RWPE2 (cell line): ENCODE measurements at regions not wholly inside any gene's neighbourhood (a gene's known extent, or its start where the extent isn't known, plus 50 kb on each side); places are given as distances from the start of the nearest gene placed in this dataset.

Experiments
- ATAC-seq: fragments of 200-7000 bp; cut with Tn5 transposase; 3 replicates; pipeline ENCODE4 v1.9.1; 2021; ENCODE audit warnings: low read depth
- DNase-seq: peaks from one replicate; pipeline ENCODE4 v3.0.0-alpha.2; 2020; ENCODE audit warnings: low spot score
- H3K27ac ChIP-seq: fragments of 450-650 bp; 2 replicates; pipeline ENCODE4 v1.5.1; 2017; ENCODE audit warnings: mild to moderate bottlenecking; ENCODE audit not compliant: poor library complexity, severe bottlenecking
- H3K27me3 ChIP-seq: fragments of 250-450 bp; sonication (Bioruptor Pico); 2 replicates; pipeline ENCODE4 v1.5.1; 2021; ENCODE audit warnings: mild to moderate bottlenecking, moderate library complexity; ENCODE audit not compliant: insufficient read depth, poor library complexity, severe bottlenecking
- H3K36me3 ChIP-seq: fragments of 250-450 bp; sonication (Bioruptor Pico); 2 replicates; pipeline ENCODE4 v1.5.1; 2020; ENCODE audit warnings: low read depth, mild to moderate bottlenecking, moderate library complexity
- H3K4me1 ChIP-seq: fragments of 250-450 bp; sonication (Bioruptor Pico); 2 replicates; pipeline ENCODE4 v1.5.1; 2021; ENCODE audit warnings: mild to moderate bottlenecking, moderate library complexity; ENCODE audit not compliant: insufficient read depth, poor library complexity, severe bottlenecking
- H3K4me3 ChIP-seq: fragments of 250-450 bp; sonication (Bioruptor Pico); 2 replicates; pipeline ENCODE4 v1.5.1; 2021; ENCODE audit warnings: mild to moderate bottlenecking, moderate library complexity; ENCODE audit not compliant: severe bottlenecking
- H3K9me3 ChIP-seq: fragments of 250-450 bp; sonication (Bioruptor Pico); 2 replicates; pipeline ENCODE4 v1.5.1; 2021; ENCODE audit warnings: mild to moderate bottlenecking, moderate library complexity; ENCODE audit not compliant: severe bottlenecking
- CTCF ChIP-seq: fragments of 450-650 bp; IDR thresholded peaks from one replicate; pipeline ENCODE4 v1.5.1; 2017; ENCODE audit warnings: mild to moderate bottlenecking, moderate library complexity; ENCODE audit not compliant: poor library complexity, severe bottlenecking

GRCh38 chr1:65688848-65689247 is 103.8 kb upstream of the PDE4B start:
- DNase-seq (no peak), ATAC-seq (no peak)
- H3K36me3 ChIP-seq = no peaks in the 10 kb centered on the region
- H3K4me1 ChIP-seq = no peaks in the 10 kb centered on the region
- TF ChIP-seq CTCF = no peak
- no peaks in the 10 kb centered on the region for H3K9me3 ChIP-seq
- no peak overlapping the region for H3K4me3 ChIP-seq
- H3K27ac ChIP-seq = no peak overlapping the region
- H3K27me3 ChIP-seq = no peaks in the 10 kb centered on the region

GRCh38 chr1:65691152-65691900 is 101.4 kb upstream of the PDE4B start:
- Histone ChIP-seq H3K9me3 (no peaks in the 10 kb centered on the region), H3K4me3 (no peak overlapping the region), H3K27me3 (no peaks in the 10 kb centered on the region), H3K27ac (no peak overlapping the region), H3K4me1 (no peaks in the 10 kb centered on the region), H3K36me3 (no peaks in the 10 kb centered on the region)
- DNase-seq (no peak), ATAC-seq (no peak)
- TF ChIP-seq CTCF = no peak

DNA sequence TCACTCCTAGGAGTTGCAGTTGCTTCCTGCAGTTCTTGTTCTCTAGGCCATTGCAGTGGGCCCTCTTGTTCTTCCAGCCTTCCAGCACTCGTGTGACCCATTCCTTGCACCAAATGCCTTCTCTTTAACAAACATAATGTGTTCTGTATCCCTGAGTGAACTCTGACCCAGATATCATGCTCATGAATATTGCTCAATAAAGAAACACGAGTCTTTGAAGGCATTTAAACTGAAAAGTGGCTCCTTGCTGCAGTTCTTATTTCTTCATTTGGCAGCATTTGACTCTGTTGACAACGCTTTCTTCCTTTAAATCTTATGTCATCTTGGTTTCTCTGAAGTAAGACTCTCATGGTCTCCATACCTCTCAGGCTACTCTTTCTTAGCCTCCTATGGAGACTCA is 100.7 kb upstream of the PDE4B start:
- no peak overlapping the region for H3K4me3 ChIP-seq
- H3K36me3 ChIP-seq = no peaks in the 10 kb centered on the region
- ATAC-seq (no peak), DNase-seq (no peak)
- no peak for TF ChIP-seq CTCF
- H3K27me3 ChIP-seq = no peaks in the 10 kb centered on the region
- no peak overlapping the region for H3K27ac ChIP-seq
- no peaks in the 10 kb centered on the region for H3K9me3 ChIP-seq
- H3K4me1 ChIP-seq = no peaks in the 10 kb centered on the region

DNA sequence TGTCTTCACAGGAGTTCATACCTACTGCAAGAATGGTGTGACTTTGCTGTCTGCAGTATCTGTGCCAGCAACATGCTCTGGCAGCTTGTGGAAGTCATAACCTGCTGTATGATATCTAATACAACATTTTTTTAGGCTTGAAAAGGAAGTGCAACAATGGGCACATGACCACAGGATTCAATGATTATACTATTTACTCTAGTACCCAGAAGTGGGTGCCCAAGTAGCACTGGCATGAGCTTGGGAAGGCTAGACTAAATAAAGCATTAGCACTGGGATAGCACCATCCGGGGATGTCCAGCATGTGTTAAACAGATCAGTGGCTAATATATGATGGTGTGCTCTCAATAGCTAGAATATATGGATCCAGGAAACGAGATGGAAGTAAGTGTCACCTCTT is 98.6 kb upstream of the PDE4B start:
- no peaks in the 10 kb centered on the region for H3K9me3 ChIP-seq
- ATAC-seq (no peak), DNase-seq (no peak)
- TF ChIP-seq CTCF = no peak
- no peak overlapping the region for H3K27ac ChIP-seq
- H3K36me3 ChIP-seq = no peaks in the 10 kb centered on the region
- no peaks in the 10 kb centered on the region for H3K4me1 ChIP-seq
- H3K4me3 ChIP-seq = no peak overlapping the region
- peaks cover 2% of the 10 kb centered on the region for H3K27me3 ChIP-seq

DNA sequence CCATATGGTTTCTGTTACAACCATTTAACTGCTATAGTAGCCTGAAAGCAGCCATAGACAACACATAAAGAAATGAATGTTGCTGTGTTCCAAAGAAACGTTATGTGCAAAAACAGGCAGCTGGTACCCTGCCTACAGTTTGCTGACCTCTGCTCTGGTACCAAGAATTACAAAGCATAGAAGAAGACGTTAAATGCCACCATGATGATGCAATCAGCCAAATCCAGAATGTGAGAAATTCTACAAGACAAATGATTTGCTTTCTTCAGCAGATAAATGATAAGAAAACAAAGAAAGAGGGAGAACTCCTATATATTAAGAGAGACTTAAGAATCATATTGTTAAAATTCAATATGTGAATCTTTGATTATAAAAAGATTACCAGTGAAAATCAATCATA is 97.8 kb upstream of the PDE4B start:
- TF ChIP-seq CTCF = no peak

More for the DNA sequence above, 97.8 kb upstream of the PDE4B start:
- ATAC-seq (no peak), DNase-seq (no peak)
- H3K27me3 ChIP-seq = peaks cover 6% of the 10 kb centered on the region
- H3K9me3 ChIP-seq = no peaks in the 10 kb centered on the region
- no peaks in the 10 kb centered on the region for H3K4me1 ChIP-seq
- H3K4me3 ChIP-seq = no peak overlapping the region
- H3K27ac ChIP-seq = no peak overlapping the region
- no peaks in the 10 kb centered on the region for H3K36me3 ChIP-seq
